Right ventricle myocardium inferior (tissue), 1 donor: ENCODE measurements at regions not wholly inside any gene's neighbourhood (a gene's known extent, or its start where the extent isn't known, plus 50 kb on each side); places are given as distances from the start of the nearest gene placed in this dataset.

Experiments
- ATAC-seq: fragments of 200-7000 bp; cut with Tn5 transposase; one replicate; pipeline ENCODE4 v1.9.1; 2020; ENCODE audit warnings: mild to moderate bottlenecking, moderate library complexity
- DNase-seq: peaks from one replicate; pipeline ENCODE4 v3.0.0; 2021; ENCODE audit errors: missing footprints
- intact Hi-C: fragments of 100-400 bp; cut with DNase I; formaldehyde crosslinking; loops from one replicate; pipeline ENCODE4 v1.11.0; 2022
- donor health status: DM: no; HTN: yes; CAD: no; lungs with severe emphysema.

DNA sequence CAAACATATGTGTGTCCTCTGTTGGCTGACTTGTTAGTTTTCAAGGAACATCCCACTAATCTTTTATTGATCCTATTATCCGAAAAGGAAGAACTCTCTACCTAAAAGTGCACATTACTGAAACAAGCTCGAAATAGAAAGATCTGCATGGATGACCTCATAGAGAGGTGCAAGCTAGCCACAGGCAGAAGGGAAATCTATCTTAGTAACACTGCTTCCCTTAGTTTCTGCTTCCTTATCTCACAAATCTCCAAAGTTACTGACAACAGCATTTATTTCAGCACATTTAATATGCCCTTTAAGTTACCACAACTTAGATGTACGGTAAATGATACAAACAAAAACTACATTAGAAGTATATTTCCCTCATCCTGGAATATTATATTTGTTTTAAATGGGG lies 285.1 kb upstream of the CCDC54 start:
- intact Hi-C loops, result no loop called here
- ATAC-seq (no peak), DNase-seq (no peak)

DNA sequence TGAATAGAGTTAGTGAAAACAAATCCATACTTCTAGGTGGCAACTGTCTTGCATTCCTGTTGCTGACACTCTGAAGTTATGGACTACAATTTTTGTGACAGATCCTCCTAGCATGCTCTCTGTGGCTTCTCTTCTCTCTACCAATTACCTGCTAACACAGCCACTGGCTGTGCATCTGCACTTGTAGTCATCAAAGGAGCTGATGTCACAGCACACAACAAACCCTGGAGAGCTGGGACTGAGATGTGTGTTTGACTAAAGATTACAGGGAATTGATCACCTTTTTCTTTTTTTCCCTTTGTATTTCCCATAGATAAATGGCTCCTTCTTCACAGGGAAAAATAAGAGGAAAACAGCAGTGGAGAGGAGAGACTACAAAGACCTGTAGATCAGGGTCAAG lies 278.4 kb upstream of the CCDC54 start:
- ATAC-seq (no peak), DNase-seq (no peak)
- intact Hi-C loops, result no loop called here

DNA sequence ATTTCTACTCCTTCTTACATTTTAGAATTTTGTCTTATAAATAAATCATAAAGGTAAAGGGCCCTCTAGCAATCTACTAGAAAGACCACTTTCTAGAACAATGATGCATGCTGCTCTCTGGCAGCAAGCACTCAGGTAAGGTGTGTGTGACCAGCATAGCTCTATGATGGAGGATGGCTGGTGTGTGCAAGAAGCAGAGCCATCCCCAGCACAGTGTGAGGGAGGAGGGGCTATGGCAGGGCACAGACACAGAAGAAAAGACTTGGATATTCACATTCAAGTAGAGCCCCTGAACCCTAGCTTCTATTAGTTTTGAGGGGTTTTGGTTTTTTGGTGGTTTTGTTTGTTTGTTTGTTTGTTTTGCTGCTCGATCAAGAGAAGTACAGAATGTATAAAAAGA lies 277.1 kb upstream of the CCDC54 start:
- no peak for ATAC-seq
- no peak for DNase-seq
- intact Hi-C loops, result no loop called here

DNA sequence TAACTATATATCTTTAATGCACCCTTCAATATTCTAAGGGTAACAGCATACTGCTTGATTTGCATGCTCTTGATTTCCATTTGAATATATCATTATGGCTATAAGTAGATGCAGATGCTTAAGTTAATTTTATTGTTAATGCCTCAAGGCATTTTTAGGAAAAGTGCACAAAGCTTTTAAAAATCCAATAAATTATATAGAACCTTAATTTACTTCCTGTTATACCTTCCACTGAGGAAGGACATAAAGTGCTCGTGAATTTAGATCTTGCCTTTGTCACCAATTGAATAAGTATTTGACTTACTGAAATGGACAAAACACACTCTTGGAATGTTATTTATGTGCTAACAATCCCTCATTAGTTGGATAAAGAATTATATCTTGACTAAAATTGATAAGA lies 276.7 kb upstream of the CCDC54 start:
- intact Hi-C loops, result no loop called here
- no peak for ATAC-seq
- DNase-seq, result no peak

DNA sequence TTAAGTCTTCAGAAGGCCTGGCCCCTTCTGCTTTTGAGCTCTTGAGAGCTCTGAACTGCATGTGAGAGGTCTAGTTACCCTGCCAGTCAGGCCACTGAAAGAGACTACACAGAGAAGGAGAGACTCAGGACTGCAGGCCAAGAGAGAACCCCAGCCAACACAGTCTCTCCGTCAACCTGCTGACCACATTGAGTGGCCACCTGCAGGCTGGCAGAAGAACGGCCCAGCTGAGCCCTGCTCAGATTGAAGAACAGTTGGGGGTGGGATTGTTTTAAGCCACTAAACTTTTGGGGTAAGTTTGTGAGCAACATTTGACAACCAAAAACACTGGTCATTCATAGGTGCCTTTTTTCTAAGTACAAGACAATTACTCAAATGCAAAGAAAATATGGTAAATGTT lies 273.5 kb upstream of the CCDC54 start:
- intact Hi-C loops, result no loop called here
- DNase-seq (no peak), ATAC-seq (no peak)

DNA sequence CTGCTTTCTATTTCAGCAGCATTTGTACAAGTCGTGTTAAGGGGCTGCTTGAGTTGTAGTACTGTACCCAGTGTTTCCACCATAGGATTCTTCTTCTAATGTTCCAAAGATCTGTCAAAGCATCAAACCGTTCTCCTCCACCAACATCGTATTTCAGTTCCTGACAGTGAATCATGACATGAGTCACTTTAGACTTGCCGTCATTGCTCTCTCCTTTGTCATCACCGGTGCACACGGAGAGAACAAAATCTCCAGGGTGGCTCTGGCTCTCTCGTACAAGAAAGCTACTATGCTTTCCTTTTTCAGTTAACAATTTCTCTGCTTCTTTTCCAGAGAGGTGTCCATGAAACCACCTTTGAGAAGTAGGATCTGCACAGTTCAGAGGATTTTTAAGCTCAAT lies 270.9 kb upstream of the CCDC54 start:
- intact Hi-C loops, result no loop called here
- ATAC-seq (no peak), DNase-seq (no peak)

DNA sequence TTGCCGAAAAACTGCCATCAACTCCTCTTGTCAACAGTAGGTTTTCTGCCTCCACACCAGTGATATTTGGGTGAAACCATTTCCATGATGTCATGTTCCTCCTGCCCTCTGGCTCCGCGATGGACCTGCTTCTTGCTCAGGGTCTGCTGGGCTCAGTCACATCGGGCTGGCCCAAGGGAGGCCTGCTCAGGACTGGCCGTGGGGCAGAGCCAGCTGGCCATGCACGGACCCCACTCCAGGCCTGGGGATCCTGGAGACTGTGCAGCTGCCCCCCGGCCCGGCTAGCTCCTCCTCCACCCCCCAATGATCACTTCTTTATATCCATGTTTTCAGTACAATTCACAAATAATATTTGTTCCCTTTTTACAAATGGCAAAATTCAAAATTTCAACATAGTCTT lies 270.3 kb upstream of the CCDC54 start:
- intact Hi-C loops, result no loop called here

DNA sequence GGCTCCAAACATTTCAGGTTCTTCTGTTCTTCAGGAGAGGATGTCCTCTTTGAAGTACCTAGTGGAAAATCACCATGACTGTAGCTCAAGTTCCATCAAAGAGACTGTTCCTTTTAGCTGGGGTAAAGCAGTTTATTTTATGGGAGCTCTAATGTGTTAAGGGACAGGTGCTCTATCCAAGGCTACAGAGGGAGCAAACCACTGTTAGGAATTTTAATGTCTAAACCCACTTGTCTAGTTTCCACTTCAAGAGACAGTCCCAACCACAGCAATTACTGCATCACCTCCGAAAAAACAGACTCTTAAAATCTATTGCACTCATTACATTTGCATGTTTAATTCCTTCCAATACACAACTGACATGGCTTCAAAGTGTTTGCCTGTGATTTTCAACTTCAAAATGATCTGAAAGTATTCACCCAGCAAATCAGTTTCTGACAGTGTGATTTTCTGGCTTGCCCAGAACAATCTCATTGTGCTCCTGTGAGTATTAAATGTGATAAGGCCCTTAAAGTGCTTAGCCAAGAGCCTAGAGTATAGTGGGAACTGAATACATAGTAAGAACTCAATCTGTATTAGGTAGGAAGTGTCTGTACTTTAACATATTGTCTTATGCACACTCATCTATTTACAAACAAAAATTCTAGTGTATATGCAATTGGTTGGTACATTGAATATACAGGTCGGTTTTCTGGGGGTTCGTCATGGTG lies 266.5 kb upstream of the CCDC54 start:
- DNase-seq (no peak), ATAC-seq (peak; percentile 56)
- intact Hi-C loops, result no loop called here

More for the DNA sequence above, 270.3 kb upstream of the CCDC54 start:
- no peak for ATAC-seq
- no peak for DNase-seq

DNA sequence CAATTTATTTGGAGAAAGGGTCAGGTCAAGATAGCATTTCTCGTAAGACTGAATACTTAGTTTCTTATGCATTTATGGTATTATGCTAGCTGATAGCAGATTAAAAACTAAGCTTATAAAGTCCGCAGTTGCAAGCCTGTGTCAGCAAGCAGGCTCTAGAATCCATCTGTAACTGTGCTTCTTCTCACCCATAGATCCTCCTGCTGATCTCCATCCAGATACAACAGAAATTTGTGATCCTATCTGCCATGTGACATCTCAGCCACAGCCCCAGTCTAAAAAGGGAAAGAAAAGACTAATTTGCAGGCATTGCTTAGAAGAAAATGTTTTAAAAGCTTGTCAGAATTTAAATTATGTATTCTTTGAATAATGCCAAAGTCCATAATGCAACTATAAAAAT lies 265.4 kb upstream of the CCDC54 start:
- no peak for DNase-seq
- intact Hi-C loops, result no loop called here
- no peak for ATAC-seq

DNA sequence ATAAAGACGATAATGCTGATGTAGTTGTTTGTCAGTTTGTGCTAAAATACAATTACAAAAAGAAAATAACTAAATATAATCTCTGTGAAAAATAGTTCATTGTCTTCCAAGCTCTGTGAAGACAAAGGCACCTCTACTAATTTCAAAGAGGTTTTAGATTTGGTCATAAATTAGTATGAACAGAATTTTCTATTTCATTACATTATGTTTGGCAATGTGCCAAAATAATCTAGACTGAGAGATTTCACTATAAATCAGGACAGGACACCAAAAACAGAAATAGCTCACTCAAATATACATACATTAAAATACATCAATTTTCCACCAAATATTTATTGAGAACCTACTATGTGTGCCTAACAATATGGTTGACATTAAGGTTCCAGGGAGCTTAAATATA lies 264.9 kb upstream of the CCDC54 start:
- intact Hi-C loops, result no loop called here
- no peak for ATAC-seq
- no peak for DNase-seq

DNA sequence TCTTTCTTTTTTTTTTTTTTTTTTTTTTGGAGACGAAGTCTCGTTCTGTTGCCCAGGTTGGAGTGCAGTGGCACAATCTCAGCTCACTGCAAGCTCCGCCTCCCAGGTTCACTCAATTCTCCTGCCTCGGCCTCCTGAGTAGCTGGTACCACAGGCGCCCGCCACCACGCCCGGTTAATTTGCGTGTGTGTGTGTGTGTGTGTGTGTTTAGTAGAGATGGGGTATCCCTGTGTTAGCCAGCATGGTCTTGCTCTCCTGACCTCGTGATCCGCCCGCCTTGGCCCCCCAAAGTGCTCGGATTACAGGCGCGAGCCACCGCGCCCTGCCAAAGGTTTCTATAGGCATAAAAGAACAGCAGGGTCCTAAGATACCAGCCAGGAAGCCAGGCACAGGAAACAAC lies 261.0 kb upstream of the CCDC54 start:
- no peak for ATAC-seq
- intact Hi-C loops, result no loop called here
- DNase-seq, result no peak

DNA sequence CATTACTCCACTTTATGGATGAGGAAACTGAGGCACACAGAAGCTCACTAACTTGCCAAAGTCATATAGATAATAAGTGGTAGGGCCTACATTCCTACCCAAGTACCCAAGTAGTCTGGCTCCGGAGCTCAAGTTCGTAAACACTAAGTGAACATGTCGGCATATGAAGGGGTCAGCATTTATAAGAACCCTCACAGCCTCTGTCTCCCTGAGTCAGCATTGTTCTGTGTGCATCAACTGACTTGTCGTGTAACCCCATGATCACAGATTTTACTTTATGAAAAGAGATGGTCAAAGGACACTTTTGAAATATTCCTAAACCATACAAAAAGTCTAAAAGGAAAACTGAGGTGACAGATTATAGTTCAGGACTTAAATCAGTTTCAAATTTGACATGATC lies 260.1 kb upstream of the CCDC54 start:
- ATAC-seq, result no peak
- intact Hi-C loops, result no loop called here

DNA sequence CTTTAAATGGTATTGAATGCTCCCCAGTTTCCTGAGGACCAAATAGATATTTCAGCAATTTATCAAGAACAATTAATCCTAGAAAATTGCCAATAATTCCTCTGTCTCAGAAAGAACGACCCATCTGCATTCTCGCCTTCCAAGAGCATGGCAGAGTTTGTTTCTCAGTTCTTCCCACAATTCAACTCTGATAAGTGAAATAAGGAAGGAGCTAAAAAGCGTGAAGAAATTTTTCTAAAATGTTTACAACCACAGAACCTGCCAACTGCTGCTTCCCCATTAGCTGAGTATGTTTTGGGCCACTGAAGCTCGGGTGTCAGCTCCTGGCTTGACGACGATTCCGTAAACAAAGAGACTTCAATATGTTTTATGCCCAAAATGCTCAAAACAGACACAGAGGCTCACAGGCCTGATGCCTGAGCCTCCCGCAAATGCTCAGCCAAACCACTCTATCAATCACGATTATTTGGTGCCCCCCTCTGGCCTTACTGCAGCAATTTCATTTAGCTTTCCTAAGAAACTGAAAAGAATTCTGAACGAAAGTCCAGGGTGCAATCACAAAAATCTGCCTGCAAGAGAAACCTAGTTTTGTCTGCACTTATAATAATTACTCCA lies 259.2 kb upstream of the CCDC54 start:
- ATAC-seq (peak; percentile 73), DNase-seq (no peak)
- intact Hi-C loops, result no loop called here

More for the DNA sequence above, 260.1 kb upstream of the CCDC54 start:
- no peak for DNase-seq

DNA sequence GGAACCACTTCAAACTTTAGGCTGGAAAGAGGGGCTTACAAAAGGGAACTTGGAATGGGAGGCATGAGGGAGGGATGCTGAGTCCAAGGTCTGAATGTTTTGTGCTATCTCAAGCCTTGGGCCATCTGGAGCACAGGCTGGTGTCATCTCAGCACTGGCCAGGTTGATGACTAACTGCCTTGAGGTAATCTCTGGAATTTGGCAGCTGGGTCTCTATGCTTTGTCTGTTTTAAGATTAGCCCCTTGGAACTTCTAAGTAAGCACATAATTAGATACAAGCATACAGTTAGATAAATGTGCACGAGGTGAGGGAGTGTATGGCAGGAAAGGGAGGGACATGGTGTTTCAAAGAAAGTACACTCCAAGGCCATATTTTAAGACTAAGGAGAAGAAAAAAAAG lies 252.4 kb upstream of the CCDC54 start:
- peak; percentile 93 for ATAC-seq
- no peak for DNase-seq
- intact Hi-C loops, result no loop called here

DNA sequence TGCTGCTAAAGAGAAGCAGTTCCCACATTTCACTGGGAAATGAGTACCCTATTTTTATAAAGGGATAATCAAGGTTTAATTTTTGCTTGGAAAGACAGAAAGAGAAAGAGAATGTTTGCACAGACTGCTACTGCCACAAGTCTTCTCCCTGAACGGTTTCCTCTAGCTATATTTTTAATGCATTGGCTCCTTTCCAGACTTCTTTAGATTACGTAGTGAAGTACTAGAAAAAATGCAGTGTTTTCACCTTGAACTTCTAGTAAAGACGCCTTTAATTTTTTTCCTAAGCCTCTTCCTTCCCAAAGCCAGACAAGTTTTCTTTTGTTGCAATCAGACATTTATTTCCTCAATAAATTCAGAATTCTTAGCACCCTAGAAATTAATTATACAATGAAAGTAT lies 248.3 kb upstream of the CCDC54 start:
- DNase-seq (no peak), ATAC-seq (no peak)
- intact Hi-C loops, result no loop called here

DNA sequence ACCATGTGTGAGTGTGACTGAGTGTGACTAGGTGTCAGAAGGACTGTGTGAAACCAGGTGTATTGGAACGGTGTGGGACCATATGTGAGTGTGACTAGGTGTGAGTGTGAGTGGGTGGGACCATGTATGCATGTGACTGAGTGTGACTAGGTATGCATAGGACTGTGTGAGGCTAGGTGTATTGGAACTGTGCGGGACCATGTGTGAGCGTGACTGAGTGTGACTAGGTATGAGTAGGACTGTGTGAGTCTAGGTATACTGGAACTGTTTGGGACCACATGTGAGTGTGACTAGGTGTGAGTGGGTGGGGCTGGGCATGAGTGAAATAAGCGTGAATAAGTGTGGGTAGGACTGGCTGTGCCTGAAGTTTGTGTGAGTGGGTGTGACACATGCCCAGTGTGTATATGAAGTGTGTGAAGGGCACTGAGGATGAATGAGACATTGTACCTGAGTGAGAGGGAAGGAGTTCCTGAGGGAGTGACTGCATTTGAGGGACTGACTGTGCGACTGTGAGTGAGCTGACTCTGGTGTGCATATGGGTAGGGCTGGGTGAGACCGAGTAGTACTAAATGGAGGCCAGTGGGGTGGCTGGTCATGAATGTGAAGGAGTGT lies 247.0 kb upstream of the CCDC54 start:
- intact Hi-C loops, result no loop called here
- DNase-seq, result no peak
- no peak for ATAC-seq

DNA sequence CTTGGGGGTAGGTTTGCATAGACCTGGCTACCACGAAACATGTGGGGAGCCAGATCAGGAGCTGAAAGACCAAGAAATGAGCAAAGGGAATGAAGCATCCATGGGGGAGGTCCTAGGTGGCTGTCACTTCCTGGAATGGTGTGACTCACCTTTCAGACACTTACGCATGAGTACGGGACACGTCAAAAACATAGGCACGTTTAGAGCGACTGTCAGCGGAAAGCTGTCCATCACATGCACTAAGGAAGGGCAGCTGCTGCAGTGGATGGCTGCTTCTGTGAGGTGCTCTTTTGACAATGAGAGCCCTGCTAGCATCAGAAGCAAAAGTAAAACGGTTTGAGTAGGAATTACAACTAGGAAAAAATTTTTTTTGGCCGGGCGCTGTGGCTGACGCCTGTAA lies 244.6 kb upstream of the CCDC54 start:
- DNase-seq (no peak), ATAC-seq (no peak)
- intact Hi-C loops, result no loop called here

DNA sequence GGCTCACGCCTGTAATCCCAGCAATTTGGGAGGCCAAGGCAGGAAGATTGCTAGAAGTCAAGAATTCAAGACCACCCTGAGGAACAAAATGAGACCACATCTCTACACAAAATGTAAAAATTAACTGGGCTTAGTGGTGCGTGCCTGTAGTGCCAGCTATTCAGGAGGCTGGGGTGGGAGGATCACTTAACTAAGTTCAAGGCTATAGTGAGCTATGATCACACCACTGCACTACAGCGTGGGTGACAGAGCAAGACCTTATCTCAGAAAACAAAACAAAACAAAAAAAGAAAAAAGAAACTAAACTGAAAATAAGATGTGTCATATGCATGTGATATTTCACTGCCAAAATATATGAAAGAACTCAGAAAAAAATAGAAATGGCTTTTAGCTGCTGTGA lies 243.3 kb upstream of the CCDC54 start:
- DNase-seq, result no peak
- intact Hi-C loops, result no loop called here
- no peak for ATAC-seq

DNA sequence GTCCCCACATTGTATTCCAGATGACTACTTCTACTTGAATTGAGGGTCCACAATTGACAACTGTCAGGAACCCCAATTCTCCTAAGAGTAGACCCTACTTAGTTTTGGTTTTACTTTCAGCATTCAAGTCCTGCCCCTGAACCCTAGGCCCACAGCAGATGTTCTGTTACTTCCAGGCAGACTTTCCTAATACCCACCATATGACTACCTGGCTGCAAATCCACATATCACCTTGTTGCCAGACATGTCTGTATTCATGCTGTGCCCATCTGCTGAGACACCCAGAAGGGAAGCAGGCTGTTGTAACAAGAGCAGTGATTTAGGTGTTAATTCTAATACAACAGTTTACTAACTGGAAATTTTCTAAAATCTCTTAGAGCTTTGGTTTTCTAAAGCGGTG lies 235.1 kb upstream of the CCDC54 start:
- DNase-seq, result no peak
- intact Hi-C loops, result no loop called here
- ATAC-seq, result no peak

DNA sequence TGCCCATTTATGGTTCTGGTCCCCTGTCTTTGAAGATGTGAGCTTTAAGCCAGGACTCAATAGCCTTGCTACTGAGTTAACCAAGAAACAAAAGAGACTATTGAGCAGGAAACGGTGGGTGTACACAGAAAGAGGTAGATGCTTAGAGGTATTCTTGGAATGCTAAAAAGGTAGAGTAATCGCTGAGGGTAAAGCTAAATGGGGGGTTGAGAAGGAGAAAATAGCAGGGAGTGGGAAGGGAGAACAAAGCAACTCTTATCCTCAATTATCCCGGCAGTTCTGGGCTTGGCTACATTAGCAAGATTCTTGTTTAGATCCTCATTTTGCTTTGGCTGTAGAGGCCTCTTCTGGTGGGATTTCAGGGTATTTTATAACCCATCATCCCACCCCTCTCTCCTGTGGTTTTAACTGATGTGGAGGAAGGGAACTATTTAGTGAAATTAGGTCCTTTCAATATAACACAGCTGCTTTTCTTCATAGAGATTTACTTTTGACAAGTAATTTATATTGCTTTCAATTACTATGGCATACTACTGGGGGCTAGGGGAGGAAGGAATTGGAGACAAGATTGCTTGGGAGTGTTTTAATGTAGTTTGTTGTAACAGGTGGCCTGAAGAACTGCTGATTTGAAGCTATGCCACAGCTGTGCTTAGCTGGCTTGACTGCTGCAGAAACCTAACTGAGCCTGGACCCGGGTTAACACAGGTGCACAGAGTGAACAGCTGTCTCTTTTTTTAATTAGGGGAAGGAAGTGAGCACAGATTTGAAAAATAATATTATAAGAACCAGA lies 234.3 kb upstream of the CCDC54 start:
- intact Hi-C loops, result no loop called here
- ATAC-seq (no peak), DNase-seq (no peak)
